Epithelial cell of prostate (primary cell): ENCODE measurements at regions not wholly inside any gene's neighbourhood (a gene's known extent, or its start where the extent isn't known, plus 50 kb on each side); places are given as distances from the start of the nearest gene placed in this dataset.
A peak's percentile ranks its signal among the peaks of the same experiment; 100 is the strongest.

Source experiments
- DNase-seq: peaks from one replicate; pipeline ENCODE4 v3.0.0-alpha.2; 2011; ENCODE audit warnings: low read depth, low spot score
- H3K27ac ChIP-seq: fragments of 450-650 bp; 2 replicates; pipeline ENCODE4 v1.5.1; 2017; ENCODE audit warnings: mild to moderate bottlenecking

DNA sequence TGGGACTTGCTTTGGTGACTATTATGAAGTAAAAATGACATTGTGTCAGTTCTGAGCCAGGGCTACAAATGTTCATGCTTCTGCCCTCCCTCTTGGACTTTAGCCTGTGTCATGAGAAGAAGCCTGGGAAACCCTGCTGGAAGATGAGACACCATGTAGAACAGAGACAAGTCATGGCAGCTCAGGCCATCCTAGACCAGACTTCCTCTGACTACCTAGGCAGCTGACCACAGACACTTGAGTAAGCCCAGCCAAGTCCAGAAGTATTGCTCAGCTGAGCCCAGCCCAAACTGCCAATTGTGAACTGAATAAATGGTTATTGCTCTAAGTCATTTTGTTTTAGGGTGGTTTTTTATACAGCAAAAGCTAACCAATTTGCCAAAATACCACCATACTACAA is 467.6 kb upstream of the CNKSR2 start:
- DNase-seq: peak; percentile 20
- H3K27ac ChIP-seq: no peak overlapping the region

DNA sequence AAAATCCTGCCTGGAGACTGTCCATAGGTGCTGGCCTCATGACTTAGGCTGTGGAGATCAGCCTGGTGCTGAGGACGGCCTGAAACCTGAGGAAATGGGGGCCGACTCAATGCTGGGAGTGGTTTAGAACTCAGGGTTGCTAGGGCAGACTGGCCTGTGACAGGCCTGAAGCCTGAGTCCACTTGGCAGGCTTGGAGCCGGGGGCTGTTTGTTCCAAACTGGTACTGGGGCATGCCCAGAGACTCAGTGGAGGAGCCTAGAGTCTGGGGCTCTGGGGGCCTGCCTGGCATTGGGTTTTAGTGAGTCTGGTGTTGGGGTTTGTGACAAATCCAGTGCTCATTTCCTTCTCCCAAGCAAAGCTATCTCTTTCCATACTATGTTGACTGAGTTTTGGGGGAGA is 489.7 kb upstream of the CNKSR2 start:
- no peak for DNase-seq
- H3K27ac ChIP-seq: no peak overlapping the region

DNA sequence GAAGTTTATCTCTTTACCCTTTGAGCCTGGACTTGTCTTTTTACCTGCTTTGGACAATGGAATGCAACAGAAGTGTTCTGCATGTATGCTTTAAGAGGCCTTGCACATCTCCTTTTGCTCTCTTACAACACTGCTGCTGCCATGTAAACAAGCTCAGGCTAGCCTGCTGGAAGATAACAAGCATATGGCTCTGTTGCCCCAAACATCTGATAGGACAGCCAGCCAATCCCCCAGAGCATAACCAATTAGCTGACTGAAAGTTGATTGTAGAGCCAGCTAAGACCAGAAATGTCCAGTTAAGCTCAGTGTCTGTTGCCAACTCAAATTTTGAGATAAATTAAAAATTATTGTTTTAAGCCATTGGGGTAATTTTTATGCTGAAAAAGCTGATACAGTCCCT is 510.6 kb upstream of the CNKSR2 start:
- DNase-seq: no peak
- no peak overlapping the region for H3K27ac ChIP-seq

DNA sequence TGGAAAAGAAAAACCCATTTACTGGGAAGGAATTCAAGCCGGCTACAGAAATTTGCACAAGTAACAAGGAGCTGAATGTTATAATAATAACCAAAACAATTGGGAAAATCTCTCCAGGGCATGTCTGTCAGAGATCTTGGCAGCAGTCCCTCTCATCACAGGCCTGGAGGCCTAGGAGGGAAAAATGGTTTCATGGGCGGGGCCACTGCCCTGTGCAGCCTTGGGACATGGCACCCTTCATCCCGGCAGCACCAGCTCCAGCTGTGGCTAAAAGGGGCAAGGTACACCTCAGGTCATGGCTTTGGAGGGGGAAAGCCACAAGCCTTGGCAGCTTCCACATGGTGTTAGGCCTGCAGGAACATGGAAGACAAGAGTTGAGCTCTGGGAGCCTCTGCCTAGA is 513.1 kb upstream of the CNKSR2 start:
- H3K27ac ChIP-seq: no peak overlapping the region
- no peak for DNase-seq

DNA sequence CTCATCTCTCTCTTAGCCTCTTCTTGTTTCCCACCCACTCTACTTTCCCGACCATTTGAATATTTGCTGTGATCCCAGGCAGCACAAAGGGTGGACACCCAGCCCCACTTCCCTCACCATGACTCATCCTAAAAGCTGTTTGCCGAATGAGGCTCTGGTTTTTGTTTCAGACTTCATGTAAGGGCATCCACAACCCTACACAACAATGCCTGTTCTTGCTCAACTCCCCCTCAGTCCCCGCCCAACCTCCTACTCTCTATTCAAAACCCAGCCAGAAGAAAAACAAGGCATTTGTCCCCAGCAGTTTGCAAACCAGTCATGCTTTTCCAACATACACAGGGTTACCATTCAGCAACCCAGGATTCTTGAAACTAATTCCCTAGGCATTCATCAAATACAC is 516.5 kb upstream of the CNKSR2 start:
- H3K27ac ChIP-seq: no peak overlapping the region

DNA sequence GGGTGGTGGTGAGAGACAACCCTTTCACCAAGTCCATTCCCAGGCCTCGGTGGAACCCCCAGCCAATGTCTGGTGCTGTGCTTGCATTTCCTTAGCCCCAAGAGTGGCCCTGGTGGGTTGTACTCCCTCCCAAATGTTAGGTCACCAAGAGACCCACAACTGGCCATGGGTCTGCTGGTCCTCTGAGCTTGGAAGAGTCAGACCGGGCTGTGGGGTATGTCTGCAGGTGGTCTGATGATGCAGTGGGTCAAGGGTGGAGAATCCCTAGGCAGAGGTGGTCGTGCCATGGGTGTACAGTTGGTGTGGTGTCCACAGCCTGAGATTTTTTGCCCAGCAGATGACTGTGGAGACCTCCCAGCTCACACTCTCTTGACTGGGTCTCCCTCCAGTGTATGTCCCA is 535.7 kb upstream of the CNKSR2 start:
- no peak overlapping the region for H3K27ac ChIP-seq
- no peak for DNase-seq

More for the DNA sequence above, 516.5 kb upstream of the CNKSR2 start:
- DNase-seq: no peak

DNA sequence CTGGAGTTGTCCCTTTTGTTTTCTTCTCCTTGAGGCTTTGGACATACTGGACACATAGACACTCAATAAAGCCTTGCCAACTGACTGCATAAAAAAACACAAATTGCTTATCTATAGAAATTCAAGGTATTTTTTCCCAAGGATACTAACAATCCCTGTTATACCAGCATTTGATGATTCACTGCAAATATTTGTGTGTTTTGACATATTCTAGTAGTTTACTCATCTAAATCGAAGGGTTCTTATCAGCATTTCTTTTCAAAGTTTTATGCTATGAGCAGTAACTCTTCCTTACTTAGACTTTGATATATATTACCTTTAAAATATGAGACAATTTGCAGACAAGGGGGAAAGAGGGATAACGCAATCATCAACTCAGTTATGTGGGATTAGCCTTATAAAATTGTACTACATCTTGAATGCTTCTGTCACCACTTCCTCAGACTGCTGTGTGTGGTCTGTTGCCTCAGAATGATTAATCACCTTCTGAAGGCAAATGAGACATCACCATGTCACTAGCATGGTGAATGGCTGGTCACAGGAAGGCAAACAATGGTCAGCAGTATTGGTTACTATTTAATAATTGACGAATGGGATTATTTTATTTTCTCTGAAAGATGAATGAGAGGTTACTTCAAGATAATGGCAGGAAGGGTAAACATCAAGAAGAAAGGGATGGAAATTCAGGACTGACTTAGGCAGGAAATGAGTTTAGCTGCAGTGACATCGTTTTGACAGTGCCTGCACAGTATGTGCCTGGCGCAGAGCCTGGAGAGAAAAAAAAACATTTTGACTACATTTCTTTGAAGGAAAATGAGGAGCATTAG is 544.3 kb upstream of the CNKSR2 start:
- H3K27ac ChIP-seq: peak overlapping the region; percentile 64
- no peak for DNase-seq

DNA sequence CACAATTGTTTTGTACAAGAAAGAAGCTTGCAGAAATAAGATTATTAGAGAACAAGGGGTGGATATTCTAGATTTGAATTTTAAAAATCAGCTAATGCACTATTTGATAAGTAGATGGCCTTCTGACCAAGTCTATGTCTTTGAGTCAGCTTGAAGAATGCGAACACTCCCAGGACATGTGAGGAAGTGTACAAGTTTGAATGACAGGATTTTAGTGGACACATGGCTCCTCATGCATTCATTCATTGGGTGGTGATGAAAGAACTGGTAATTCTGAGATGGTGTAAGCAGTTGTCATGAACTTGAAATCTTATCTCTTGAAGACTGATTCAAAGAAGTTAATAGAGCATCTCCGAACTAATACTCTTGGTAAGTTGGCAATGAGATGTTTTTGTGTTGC is 548.2 kb upstream of the CNKSR2 start:
- DNase-seq: no peak
- H3K27ac ChIP-seq: peak overlapping the region; percentile 30

DNA sequence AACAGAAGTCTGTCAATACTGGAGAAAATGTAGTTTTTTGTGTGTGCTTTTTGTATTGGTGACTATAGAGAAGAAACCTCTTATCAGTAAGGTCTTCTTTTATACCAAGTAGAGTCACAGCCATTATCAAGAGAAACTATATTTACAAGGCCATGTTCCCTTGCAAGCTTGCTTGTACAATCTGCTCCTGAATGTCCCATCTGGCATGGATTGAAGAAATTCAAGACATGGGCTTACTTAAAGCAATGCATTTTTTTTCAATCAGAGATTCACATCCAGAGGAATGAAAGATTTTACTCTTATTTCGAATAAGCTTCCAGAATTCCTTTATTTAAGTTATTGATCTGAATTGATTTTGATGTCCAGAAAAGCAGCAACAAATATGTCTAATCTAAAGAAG is 537.3 kb upstream of the RPS6KA3 start:
- H3K27ac ChIP-seq: no peak overlapping the region
- DNase-seq: no peak

DNA sequence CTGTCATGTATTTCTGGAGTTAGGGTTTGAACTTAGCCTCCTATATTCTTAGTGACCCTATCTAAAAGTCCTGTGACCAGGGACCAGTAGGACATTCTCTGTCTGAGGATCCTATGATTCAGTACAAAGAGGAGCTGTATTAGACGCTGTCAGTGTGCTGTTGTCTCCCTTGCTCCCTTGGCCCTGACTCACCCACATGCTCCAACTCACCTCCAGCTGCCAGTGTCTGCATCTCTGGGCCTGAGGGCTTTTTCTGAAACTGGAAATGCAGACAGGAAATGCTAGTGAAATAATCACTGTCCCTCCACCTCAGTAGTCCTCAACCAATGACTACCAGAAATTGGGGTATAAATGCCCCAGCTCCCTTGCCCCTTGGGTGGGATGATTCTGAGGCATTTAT is 535.3 kb upstream of the RPS6KA3 start:
- H3K27ac ChIP-seq: no peak overlapping the region
- peak; percentile 29 for DNase-seq

DNA sequence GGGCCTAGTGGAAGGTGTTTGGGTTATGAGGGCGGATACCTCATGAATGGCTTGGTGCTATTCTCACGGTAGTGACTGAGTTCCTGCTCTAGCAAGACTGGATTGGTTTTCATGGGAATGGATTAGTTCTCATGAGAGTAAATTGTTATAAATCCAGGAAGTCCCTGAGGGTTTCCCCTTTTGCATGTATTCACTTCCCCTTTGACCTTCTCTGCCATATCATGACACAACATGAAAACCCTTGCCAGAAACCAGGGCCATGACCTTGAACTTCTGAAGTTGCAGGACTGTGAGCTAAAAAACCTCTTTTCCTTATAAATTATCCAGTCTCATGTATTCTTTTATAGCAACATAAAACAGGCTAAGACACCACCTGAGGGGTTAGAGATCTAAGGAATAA is 529.7 kb upstream of the RPS6KA3 start:
- no peak overlapping the region for H3K27ac ChIP-seq
- no peak for DNase-seq

DNA sequence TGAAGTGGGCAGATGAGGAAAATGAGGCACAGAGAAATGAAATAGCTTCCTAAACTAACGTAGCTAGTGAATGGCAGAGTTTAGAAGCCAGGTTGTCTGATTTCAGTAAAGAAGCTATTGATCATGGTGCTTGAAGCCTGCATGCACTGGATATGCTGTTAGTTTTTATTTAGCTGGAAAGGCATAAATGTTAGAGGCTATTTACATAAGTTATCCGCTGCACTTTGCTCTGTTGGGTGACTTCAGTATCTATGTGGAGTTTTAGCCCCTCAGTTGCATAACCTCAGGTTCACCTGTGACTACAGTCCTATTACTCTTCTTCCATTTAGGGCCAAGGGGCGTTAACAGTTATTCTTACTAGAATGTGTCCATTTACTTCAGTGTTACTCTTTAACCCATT is 522.4 kb upstream of the RPS6KA3 start:
- no peak for DNase-seq
- H3K27ac ChIP-seq: no peak overlapping the region

DNA sequence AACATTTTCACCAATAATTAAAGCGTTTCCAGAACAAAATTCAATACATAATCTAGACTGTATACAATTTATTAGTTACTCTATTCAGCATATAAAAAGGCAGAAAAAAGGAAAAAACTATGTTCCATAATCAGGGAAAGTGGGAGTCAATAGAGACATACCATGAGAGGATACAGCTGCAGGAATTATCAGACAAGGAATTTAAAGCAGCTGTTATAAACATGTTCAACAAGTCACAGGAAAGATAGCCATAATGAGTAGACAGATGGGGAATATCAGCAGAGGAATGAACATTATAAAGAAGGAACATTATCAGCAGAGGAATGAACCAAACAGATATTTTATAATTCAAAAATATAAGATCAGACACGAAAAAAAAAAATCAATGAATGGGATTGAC is 500.6 kb upstream of the RPS6KA3 start:
- DNase-seq: no peak

DNA sequence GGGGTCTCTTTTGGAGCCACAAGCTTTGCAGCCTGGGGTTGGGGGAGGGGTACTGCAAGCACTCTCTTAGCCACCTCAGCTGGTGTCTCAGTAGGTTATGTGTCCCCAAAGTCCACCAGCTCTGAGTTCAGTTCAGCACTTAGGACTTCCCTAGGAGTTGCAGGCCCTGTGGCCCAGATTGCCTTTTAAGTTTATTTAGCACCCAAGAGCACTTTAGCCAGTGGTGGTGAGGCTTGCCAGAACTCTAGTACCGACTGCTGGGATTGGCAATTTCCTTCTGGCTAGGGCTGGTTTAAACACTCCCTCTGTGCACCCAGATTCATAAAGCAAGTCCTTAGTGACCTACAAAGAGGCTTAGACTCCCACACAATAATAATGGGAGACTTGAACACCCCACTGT is 489.9 kb upstream of the RPS6KA3 start:
- DNase-seq: no peak
- no peak overlapping the region for H3K27ac ChIP-seq

More for the DNA sequence above, 500.6 kb upstream of the RPS6KA3 start:
- H3K27ac ChIP-seq: no peak overlapping the region

DNA sequence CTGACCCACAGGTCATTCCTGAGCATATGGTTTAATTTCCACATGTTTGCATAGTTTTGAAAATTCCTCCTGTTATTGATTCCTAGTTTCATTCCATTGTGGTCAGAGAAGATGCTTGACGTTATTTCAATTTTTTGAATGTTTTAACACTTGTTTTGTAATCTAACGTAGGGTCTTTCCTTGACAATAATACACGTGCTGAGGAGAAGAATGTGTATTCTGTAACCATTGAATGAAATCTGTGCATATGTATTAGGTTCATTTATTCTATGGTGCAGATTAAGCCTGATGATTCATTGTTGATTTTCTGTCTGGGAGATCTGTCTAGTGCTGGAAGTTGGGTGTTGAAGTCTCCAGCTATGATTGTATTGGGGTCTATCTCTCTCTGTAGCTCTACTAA is 486.4 kb upstream of the RPS6KA3 start:
- H3K27ac ChIP-seq: no peak overlapping the region
- DNase-seq: no peak

DNA sequence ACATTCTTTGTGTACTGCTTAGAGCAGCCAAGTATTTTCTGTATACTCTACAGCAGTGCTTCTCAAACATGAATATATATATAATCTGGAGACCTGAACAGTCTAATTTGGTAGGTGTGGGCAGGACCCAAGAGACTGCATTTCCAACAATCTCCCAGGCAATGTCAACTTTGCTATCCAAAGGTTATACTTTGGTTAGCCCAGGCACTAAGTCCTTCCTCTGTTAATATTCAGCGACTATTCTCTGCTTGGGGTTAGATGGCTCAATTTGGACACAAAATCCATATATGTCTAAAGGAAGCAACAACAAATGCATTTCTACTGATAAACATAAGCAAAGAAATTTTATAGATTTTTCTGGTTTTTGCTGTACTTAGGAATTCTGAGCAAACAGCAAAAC is 480.0 kb upstream of the RPS6KA3 start:
- no peak for DNase-seq
- H3K27ac ChIP-seq: no peak overlapping the region

DNA sequence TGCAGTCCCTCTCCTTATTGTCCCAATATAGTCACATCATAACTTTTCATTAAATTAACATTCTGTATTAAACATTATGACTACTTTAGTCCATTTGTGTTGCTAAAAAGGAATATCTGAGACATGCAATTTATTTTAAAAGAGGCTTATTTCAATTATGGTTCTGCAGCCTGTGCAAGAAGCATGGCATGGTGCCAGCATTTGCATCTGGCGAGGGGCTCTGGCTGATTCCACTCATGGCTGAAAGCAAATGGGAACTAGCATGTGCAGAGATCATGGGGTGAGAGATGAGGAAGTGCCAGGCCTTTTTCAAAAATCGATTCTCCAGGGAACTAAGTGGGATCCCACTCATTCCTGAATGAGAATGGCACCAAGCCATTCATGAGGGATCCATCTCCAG is 476.3 kb upstream of the RPS6KA3 start:
- no peak overlapping the region for H3K27ac ChIP-seq
- DNase-seq: no peak

DNA sequence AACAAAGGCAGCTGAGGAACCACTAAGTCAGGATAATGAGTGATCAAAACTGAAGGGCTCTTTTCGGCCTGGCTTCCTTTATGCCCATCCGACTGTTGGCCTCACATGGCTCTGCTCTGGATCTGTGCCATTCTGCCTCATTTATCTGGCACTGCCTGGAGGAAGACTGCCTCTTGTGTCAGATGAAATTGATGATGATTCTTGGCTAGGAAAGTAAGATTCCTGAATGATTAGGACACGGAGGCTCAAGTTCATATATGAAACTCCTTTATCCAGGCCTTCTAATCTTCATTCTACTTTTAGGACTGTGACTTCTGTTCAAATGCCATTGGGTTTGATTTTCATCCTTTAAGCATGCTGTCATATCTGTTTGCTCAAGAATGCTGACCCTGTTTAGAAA is 475.4 kb upstream of the RPS6KA3 start:
- DNase-seq: no peak
- no peak overlapping the region for H3K27ac ChIP-seq

DNA sequence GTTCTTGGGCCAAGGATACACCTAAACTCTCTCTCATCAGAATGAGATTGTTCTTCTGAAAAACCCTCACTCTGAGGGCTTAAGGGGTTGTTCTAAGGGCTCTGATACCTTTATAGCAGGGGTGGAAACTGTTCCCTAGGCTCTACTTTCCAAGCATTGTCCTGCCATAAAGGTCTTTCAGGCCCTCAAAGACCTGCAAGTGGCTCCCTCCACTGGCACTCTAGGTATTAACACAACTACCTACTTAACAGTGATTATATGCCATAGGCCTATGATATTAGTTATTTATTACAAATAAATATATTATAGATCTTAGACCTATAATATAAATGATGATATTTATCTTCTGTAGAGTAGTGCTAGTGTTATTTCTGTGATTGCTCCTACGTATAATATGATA is 473.7 kb upstream of the RPS6KA3 start:
- H3K27ac ChIP-seq: no peak overlapping the region
- no peak for DNase-seq

DNA sequence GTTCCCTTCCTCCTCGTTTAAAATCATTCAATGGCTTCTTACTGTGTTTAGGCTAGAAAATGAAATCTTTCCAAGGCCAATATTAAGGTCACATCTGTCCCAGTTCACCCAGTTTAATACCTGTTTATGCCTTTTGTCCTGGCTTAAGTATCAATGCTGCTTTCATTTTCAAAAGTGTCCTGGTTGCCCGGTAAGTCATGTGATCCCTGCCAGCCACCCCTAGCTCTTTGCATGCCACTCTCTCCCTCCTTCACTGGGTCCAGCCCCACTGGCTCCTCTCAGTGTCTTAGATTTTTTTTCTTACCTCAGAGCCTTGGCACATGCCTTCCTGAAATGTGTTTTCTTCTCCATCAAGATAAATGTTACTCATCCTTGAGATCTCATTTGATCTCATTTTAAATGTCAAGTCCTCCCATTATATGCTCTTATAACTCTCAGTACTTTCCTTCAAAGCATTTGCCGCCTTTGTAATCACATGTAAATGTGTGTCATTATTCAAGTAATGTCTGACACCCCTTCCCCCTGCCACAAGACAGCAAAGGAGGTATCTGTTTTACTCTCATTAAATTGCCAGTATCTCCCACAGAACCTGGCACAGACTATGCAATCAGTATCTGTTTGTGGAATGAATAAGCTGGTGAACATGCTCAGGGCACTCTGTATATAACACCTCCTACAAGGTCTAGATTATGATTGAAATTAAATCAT is 472.5 kb upstream of the RPS6KA3 start:
- no peak for DNase-seq
- H3K27ac ChIP-seq: no peak overlapping the region

DNA sequence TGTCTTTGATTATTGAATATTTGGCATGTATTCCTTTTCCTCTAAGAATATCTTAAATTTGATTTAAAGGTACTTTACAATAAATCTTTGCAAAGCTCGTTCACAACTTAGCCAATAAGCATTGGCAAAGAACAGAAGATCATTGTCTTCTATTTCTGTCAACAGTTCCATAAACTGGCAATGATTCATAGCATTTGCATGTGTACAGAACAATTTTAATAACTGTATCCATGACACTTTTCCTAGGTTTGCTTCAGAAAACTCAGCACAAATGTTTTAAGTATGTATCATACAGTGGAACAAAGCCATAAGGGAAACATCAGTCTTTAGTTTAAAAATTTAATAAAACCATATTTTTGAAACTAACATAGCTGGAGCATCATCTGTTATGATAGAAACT is 462.7 kb upstream of the RPS6KA3 start:
- H3K27ac ChIP-seq: no peak overlapping the region
- no peak for DNase-seq

DNA sequence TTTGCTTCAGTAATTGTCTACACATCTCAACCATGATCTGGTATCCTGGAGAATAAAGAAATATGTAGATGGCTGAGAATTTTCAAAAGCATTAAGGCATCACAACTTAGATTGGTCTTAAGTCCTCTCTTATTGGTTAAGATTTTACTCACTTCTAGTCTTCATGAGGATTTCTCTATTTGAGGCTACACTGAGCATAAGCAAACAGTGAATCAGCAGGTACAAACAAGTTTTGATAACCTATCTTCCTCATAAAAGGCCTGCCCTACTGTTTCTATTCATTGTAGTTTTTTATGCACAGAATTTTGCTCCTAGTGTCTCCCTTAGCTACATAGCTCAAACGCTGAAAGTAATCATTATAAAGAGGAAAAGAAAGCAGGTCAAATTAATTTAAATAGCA is 460.7 kb upstream of the RPS6KA3 start:
- no peak overlapping the region for H3K27ac ChIP-seq
- no peak for DNase-seq
